ENCODE measurements at regions not wholly inside any gene's neighbourhood (a gene's known extent, or its start where the extent isn't known, plus 50 kb on each side); places are given as distances from the start of the nearest gene placed in this dataset.

GRCh38 chr20:54407459-54407858 lies 67.9 kb upstream of the DOK5 start:
- DNase-seq (ENCODE audit: low spot score), result no peak

GRCh38 chr20:54415967-54416366 lies 59.4 kb upstream of the DOK5 start:
- H3K4me3 ChIP-seq (ENCODE audit: low read depth in 1 of 3, low read length in 3 of 3), result no peak overlapping the region
- no peak for DNase-seq (ENCODE audit: low spot score)
- TF ChIP-seq JUND (IDR thresholded peaks at IDR 0.05), result no peak
- no peak for TF ChIP-seq CTCF (IDR thresholded peaks at IDR 0.05; ENCODE audit: low read depth, low read length, missing input control)
- TF ChIP-seq MAX (IDR thresholded peaks at IDR 0.05), result no peak
- TF ChIP-seq ZBTB33 (IDR thresholded peaks at IDR 0.05), result no peak
- no peak for TF ChIP-seq NR2F2 (IDR thresholded peaks at IDR 0.05)
- H3K27ac ChIP-seq (ENCODE audit: low read depth in 1 of 2, low read length in 2 of 2), result no peak overlapping the region
- no peaks in the 10 kb centered on the region for H3K36me3 ChIP-seq (ENCODE audit: control insufficient read depth in 4 of 4, insufficient read depth in 3 of 4, low read depth in 1 of 4, low read length in 3 of 4)
- H3K9ac ChIP-seq (ENCODE audit: low read depth in 1 of 2, low read length in 2 of 2), result no peak overlapping the region
- H3K27me3 ChIP-seq (ENCODE audit: control insufficient read depth in 4 of 4, insufficient read depth in 4 of 4, low read length in 3 of 4), result peaks cover 0 to 2% (median 0%) of the 10 kb centered on the region in 4 donors
- no peaks in the 10 kb centered on the region for H3K4me1 ChIP-seq (ENCODE audit: control insufficient read depth in 4 of 4, insufficient read depth in 4 of 4, low read length in 3 of 4)
- 45% methylated on average over 1 of the region's 1 CpG for WGBS
- no peaks in the 10 kb centered on the region for H3K9me3 ChIP-seq (ENCODE audit: control insufficient read depth in 4 of 4, low read length in 3 of 4)

More at GRCh38 chr20:54407459-54407858, 67.9 kb upstream of the DOK5 start:
- no peak for TF ChIP-seq HNF4A (conservative IDR thresholded peaks at IDR 0.05)
- no peak for TF ChIP-seq REST (IDR thresholded peaks at IDR 0.05)
- no peak for TF ChIP-seq JUND (IDR thresholded peaks at IDR 0.05)
- TF ChIP-seq SP1 (IDR thresholded peaks at IDR 0.05), result no peak
- TF ChIP-seq FOXA2 (IDR thresholded peaks at IDR 0.05), result no peak
- TF ChIP-seq NR2F2 (IDR thresholded peaks at IDR 0.05), result no peak
- TF ChIP-seq RAD21 (IDR thresholded peaks at IDR 0.05), result no peak
- no peak for TF ChIP-seq MAX (IDR thresholded peaks at IDR 0.05)
- TF ChIP-seq GABPA (IDR thresholded peaks at IDR 0.05 in 1 of 2, conservative IDR thresholded peaks at IDR 0.05 in 1 of 2), result no peak
- TF ChIP-seq, protein P1, sequence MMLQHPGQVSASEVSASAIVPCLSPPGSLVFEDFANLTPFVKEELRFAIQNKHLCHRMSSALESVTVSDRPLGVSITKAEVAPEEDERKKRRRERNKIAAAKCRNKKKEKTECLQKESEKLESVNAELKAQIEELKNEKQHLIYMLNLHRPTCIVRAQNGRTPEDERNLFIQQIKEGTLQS (IDR thresholded peaks at IDR 0.05), result no peak
- no peak for TF ChIP-seq YY1 (IDR thresholded peaks at IDR 0.05)
- TF ChIP-seq ZBTB33 (IDR thresholded peaks at IDR 0.05), result no peak
- no peak for TF ChIP-seq RXRA (IDR thresholded peaks at IDR 0.05)
- H3K9ac ChIP-seq (ENCODE audit: low read depth in 1 of 2, low read length in 2 of 2), result no peak overlapping the region
- no peaks in the 10 kb centered on the region for H3K9me3 ChIP-seq (ENCODE audit: control insufficient read depth in 4 of 4, low read length in 3 of 4)
- 72% methylated on average over 6 of the region's 6 CpGs for WGBS
- peaks cover 0 to 5% (median 2%) of the 10 kb centered on the region in 4 donors for H3K27me3 ChIP-seq (ENCODE audit: control insufficient read depth in 4 of 4, insufficient read depth in 4 of 4, low read length in 3 of 4)
- no peak overlapping the region for H3K27ac ChIP-seq (ENCODE audit: low read depth in 1 of 2, low read length in 2 of 2)
- H3K36me3 ChIP-seq (ENCODE audit: control insufficient read depth in 4 of 4, insufficient read depth in 3 of 4, low read depth in 1 of 4, low read length in 3 of 4), result no peaks in the 10 kb centered on the region
- H3K4me3 ChIP-seq (ENCODE audit: low read depth in 1 of 3, low read length in 3 of 3), result no peak overlapping the region
- H3K4me1 ChIP-seq (ENCODE audit: control insufficient read depth in 4 of 4, insufficient read depth in 4 of 4, low read length in 3 of 4), result no peaks in the 10 kb centered on the region

Data from liver (tissue), 8 donors.